ENCODE measurements at regions not wholly inside any gene's neighbourhood (a gene's known extent, or its start where the extent isn't known, plus 50 kb on each side); places are given as distances from the start of the nearest gene placed in this dataset.
A peak's percentile ranks its signal among the peaks of the same experiment; 100 is the strongest.

DNA sequence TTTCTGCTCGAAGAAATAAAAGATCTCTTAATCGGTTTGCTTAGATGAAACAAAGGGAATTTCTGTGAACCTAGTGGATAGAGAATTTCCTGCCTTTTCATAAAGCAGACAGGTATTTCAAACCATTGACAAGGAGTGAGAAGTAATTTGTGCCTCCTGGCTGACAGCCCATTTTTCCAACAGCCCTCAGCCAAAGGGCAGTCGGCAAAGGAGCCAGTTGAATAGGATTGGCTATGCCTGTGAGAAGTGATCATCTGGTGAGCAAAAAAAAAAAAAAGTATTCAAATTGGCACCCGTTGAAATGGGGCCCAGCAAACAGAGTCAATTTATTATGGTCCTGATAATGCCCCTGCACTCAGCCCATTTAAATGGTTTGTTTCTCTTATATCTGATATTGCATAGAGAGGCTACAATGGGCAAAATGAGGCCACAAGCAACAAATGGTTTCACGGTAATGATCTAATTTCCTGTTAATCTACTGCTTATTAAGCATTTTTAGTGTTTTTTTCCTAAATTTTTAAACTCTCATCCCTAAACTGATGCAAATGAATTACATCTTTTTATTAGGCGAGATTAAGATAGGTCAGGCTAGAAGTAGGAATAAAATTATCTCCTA is 477.5 kb downstream of the NUF2 start:
- Histone ChIP-seq H3K4me1 (ENCODE audit: insufficient read depth, low read length) (no peaks in the 10 kb centered on the region), H3K4ac (ENCODE audit: low read depth, low read length) (no peak overlapping the region), H2BK120ac (ENCODE audit: low read depth, low read length, poor library complexity, severe bottlenecking) (no peak overlapping the region), H3K56ac (ENCODE audit: insufficient read length, low read depth, low read length) (no peak overlapping the region), H3K4me2 (ENCODE audit: insufficient read depth, insufficient read length, low read length) (no peak overlapping the region), H3K9ac (ENCODE audit: extremely low read depth, insufficient read length, low read length) (no peak overlapping the region), H3K27ac (ENCODE audit: insufficient read length, low read depth, low read length) (no peak overlapping the region), H4K8ac (replicated peaks; ENCODE audit: insufficient read length, low read depth, low read length) (no peak overlapping the region), H2BK20ac (ENCODE audit: low read depth, low read length, poor library complexity, severe bottlenecking) (no peak overlapping the region), H4K20me1 (ENCODE audit: control insufficient read depth, insufficient read depth, insufficient read length) (no peaks in the 10 kb centered on the region), H2BK5ac (ENCODE audit: insufficient read length, low read length) (no peak overlapping the region), H3K27me3 (ENCODE audit: insufficient read depth, low read length) (no peaks in the 10 kb centered on the region), H2AK5ac (ENCODE audit: insufficient read length, low read length) (no peak overlapping the region), H2BK12ac (ENCODE audit: insufficient read length, low read depth, low read length) (no peak overlapping the region), H3K9me3 (ENCODE audit: control insufficient read depth, low read depth, low read length) (peaks cover 5% of the 10 kb centered on the region), H2AFZ (ENCODE audit: low read length) (no peak overlapping the region), H3K79me1 (ENCODE audit: insufficient read depth, low read depth, low read length, poor library complexity, severe bottlenecking) (no peaks in the 10 kb centered on the region), H3T11ph (ENCODE audit: low read length) (no peak overlapping the region), H3K23me2 (ENCODE audit: insufficient read length, low read depth, low read length, poor library complexity, severe bottlenecking) (no peaks in the 10 kb centered on the region), H3K23ac (ENCODE audit: insufficient read length, low read depth, low read length) (no peak overlapping the region), H4K5ac (ENCODE audit: insufficient read length, low read depth, low read length) (no peak overlapping the region), H2BK15ac (ENCODE audit: low read depth, low read length) (no peak overlapping the region), H3K18ac (ENCODE audit: insufficient read length, low read depth, low read length) (no peak overlapping the region), H3K79me2 (ENCODE audit: insufficient read depth, low read length) (no peaks in the 10 kb centered on the region), H4K91ac (ENCODE audit: insufficient read length, low read depth, low read length) (no peak overlapping the region), H3K14ac (ENCODE audit: insufficient read depth, low read length) (no peak overlapping the region)
- WGBS (ENCODE audit: extremely low coverage, insufficient read length, low lambda C conversion rate) = no CpG with 5 or more reads among the region's 6 CpGs
- Mint-ChIP-seq H3K27ac (0 out of 7 replicates have a peak overlapping the region, but pooled peaks of 1 of the 3 experiments have one; percentile 19), H3K27me3 (ENCODE audit: low read depth) (no peaks in the 10 kb centered on the region), H3K4me1 (peaks cover 25 to 32% of the 10 kb centered on the region in 2 experiments), H3K9me3 (peaks cover 11 to 15% of the 10 kb centered on the region in 2 experiments; a peak in 4 of 5 replicates), H3K4me3 (no peak overlapping the region), H3K36me3 (ENCODE audit: insufficient read depth in 1 of 3, low read depth in 3 of 3) (peaks cover 4 to 13% (median 11%) of the 10 kb centered on the region in 3 experiments)
- DNase-seq = no peak
- no peak for TF ChIP-seq CTCF (conservative IDR thresholded peaks at IDR 0.05)
